Hematopoietic multipotent progenitor cell treated with erythropoietin and hydrocortisone succinate and interleukin-3 and kit ligand, for 4 days (in vitro differentiated cells): ENCODE measurements at regions not wholly inside any gene's neighbourhood (a gene's known extent, or its start where the extent isn't known, plus 50 kb on each side); places are given as distances from the start of the nearest gene placed in this dataset.

ENCODE experiments used
- DNase-seq: peaks from one replicate; pipeline ENCODE4 v3.0.0-alpha.2; 2015

GRCh38 chr13:39942552-39943273, 287.3 kb downstream of the COG6 start:
- DNase-seq: peak; percentile 87

GRCh38 chr13:39943711-39944110, 288.2 kb downstream of the COG6 start:
- no peak for DNase-seq

GRCh38 chr13:39945226-39945625, 289.8 kb downstream of the COG6 start:
- no peak for DNase-seq

DNA sequence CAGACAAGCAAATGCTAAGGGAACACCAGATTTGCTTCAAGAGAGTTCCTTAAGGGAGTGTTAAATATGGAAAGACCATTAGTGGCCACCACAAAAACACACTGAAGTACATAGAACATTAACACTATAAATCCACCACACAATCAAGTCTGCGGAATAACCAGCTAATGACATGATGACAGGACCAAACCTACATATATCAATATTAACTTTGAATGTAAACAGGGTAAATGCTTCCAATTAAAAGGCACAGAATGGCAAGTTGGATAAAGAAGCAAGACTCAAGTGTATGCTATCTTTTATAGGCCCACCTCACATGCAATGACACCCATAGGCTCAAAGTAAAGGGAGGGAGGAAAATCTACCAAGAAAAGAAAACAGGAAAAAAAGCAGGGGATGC, 291.3 kb downstream of the COG6 start:
- no peak for DNase-seq

- DNase-seq: no peak
Measured at GRCh38 chr13:39951301-39951700, 295.8 kb downstream of the COG6 start.

GRCh38 chr13:39952249-39953233, 297.1 kb downstream of the COG6 start:
- DNase-seq: peak; percentile 13

GRCh38 chr13:39954476-39954875, 299.0 kb downstream of the COG6 start:
- DNase-seq: no peak

GRCh38 chr13:39955560-39955959, 300.1 kb downstream of the COG6 start:
- DNase-seq: no peak

- DNase-seq: no peak
Measured at GRCh38 chr13:39956036-39956435, 300.6 kb downstream of the COG6 start.

GRCh38 chr13:39957868-39958677, 302.6 kb downstream of the COG6 start:
- no peak for DNase-seq

GRCh38 chr13:39959497-39960144, 304.2 kb downstream of the COG6 start:
- DNase-seq: no peak

GRCh38 chr13:39960191-39960590, 304.7 kb downstream of the COG6 start:
- DNase-seq: no peak

DNA sequence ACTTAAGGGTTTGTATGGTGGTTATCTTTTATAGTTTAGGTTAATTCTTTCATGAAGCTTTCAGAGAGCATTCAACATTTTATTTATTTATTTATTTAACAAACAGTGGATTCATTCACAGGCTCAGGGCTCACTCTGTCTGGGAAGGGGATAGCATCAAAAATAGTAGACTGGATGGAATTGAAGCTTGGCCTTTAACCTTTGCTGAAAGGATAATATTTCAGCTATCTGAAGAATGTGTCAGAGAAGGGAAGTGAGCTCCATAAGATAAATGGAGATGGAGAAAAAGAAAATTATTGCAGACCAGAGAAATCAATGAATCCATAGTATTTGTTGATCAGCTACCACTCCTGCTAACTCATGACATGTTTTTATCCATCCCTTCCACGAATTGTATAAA, 305.6 kb downstream of the COG6 start:
- DNase-seq: no peak

GRCh38 chr13:39963612-39964011, 308.1 kb downstream of the COG6 start:
- no peak for DNase-seq

GRCh38 chr13:39965309-39965708, 309.8 kb downstream of the COG6 start:
- no peak for DNase-seq

DNA sequence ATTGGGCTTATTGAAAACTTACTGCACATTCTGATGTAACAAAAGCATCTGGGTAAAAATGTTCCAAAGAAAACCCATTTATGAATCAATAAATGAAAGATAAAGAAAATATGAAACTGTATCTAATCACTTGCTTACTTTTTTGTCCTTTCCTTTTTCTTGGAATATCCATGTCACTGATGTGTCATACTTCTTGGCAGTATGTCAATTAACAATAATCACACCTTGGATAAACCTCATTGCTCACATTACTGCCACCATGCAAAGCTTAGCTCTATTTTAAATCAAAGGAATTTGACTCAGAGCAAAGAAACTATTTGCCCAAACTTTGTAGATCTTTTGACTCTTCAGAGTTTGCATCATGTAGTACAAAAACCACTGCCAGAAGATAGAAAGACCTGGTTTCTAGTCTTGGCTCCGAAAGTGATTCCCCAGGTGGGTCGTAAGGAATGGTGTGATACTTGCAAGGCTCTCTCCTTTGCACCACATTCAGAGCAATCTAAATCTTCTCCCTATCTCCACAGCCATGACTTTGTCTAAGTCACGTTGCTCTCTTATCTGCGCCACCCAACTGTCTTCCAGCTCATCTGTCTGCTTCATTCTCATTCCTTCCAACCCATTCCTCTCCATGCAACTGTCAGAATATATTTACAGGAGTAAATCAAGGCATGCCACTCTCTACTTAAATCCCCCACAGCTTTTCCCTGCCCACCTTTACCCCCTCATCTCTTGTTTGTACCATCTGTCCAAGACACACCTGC, 311.9 kb downstream of the COG6 start:
- peak; percentile 4 for DNase-seq

DNA sequence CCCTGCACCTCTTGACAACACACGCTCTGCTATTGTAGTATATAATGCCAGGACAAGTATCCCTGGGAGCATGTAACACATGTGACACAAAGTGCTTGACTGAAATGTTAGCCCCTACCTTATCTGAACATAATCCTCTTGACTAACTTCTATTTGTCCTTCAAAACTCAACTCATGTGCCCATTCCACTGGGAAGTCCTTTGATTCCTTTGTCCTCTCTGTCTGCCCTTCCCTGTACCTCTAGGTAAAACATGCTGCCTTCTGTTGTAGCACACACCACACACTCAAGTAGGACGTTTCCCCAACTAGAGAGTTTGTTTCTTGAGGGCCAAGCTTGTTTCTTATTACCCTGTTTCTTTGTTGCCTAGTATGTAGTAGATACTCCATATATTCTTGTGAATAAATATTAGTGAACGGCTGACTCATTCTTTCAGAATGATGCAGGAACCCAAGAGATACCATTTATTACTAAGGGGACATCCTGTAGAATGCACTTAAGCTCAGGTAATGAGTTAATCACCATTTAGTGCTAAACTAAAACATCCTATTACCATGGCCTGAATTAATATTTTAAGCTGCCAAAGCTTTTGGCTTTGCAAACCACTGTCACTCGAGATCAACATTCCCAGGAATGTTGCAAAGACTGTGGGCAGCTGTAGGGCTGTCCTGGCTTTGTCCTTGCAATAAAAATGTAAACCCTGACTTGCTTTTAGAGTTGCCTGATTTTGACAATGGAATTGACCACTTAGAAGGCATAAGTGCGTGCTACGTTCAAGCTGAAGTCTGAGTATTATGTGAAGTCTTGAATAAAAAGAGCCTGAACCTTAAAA, 313.4 kb downstream of the COG6 start:
- DNase-seq: no peak

- no peak for DNase-seq
Measured at GRCh38 chr13:39970177-39970846, 314.9 kb downstream of the COG6 start.

DNA sequence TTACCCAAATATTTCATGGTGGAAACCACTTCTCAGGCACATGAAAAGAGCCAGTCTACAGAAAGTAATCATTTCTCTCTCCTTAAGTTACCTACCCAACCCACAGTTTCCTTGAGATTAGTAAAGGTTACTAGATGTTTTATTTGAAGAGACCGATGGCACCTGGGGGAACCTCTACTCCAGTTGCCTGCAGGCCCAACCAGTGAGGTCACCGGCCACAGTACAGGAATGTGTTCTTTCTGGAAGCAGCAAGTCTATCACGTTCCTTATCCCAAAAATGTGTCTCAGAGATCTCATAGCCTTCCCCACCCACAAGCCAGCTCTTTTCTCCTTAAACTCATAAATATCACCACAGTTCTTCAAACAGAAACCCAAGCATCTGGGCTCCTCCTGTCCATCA, 316.1 kb downstream of the COG6 start:
- no peak for DNase-seq

GRCh38 chr13:39976481-39976880, 321.0 kb downstream of the COG6 start:
- DNase-seq: no peak
